Psoas muscle (tissue), 7 donors: ENCODE measurements at regions not wholly inside any gene's neighbourhood (a gene's known extent, or its start where the extent isn't known, plus 50 kb on each side); places are given as distances from the start of the nearest gene placed in this dataset.

Experiments
- ATAC-seq, 4 donors: fragments of 200-7000 bp; cut with Tn5 transposase; one replicate each; pipeline ENCODE4 v1.9.1; 2020; ENCODE audit warnings: moderate library complexity in 3 of 4, mild to moderate bottlenecking in 2 of 4
- DNase-seq, 2 donors: peaks; one replicate each; pipeline ENCODE4 v3.0.0-alpha.2; 2020
- H3K27ac ChIP-seq: fragments of 200-600 bp; one replicate; pipeline ENCODE4 v1.8.0; 2022
- H3K27me3 ChIP-seq, 3 donors: fragments of 200-600 bp in 1 of 3; one replicate each; pipeline versions ENCODE4 v1.6.1 to v1.8.0; 2013 to 2022; ENCODE audit warnings: low read length in 2 of 3, mild to moderate bottlenecking in 2 of 3, moderate library complexity in 1 of 3; ENCODE audit not compliant: insufficient read depth in 3 of 3
- H3K36me3 ChIP-seq, 2 donors: fragments of 200-600 bp in 1 of 2; one replicate each; pipeline versions ENCODE4 v1.6.1 to v1.8.0; 2013 to 2022; ENCODE audit warnings: low read depth in 1 of 2, mild to moderate bottlenecking in 1 of 2, moderate library complexity in 1 of 2; ENCODE audit not compliant: insufficient read depth in 1 of 2
- H3K4me1 ChIP-seq: fragments of 200-600 bp; one replicate; pipeline ENCODE4 v1.8.0; 2022
- H3K4me3 ChIP-seq: fragments of 200-600 bp; one replicate; pipeline ENCODE4 v1.8.0; 2022; ENCODE audit warnings: mild to moderate bottlenecking
- H3K9me3 ChIP-seq: fragments of 200-600 bp; one replicate; pipeline ENCODE4 v1.8.0; 2022
- WGBS, 3 donors: extraction: QIAGEN DNeasy Blood & Tissue Kit; methylation state at CpG; one replicate each; pipeline versions ENCODE4 v1.1.6 to v1.1.7; 2013; 5-methylcytosine and 5-hydroxymethylcytosine counted together
- intact Hi-C, 2 donors: fragments of 100-400 bp; cut with DNase I; formaldehyde crosslinking; loops; one replicate each; pipeline versions ENCODE4 v1.11.0 to v1.14.2; 2022
- TF ChIP-seq, protein P1 (sequence below): fragments of 200-600 bp; IDR thresholded peaks from one replicate; pipeline ENCODE4 v1.8.0; 2022; ENCODE audit warnings: antibody characterized with exemption
- donor health status: healthy with polysubstance abuse.
- donor health status: DM: no; HTN: no; CAD: no; lungs with moderate emphysema.
- donor health status: Bipolar disorder and iron deficiency.
- donor health status: healthy.
- donor health status: DM: yes; HTN: yes; CAD: no.
- donor health status: DM: no; HTN: no; CAD: no.
- donor health status: DM: yes; HTN: yes; CAD: no.

GRCh38 chr13:88144580-88144979, 473.4 kb downstream of the SLITRK5 start:
- no peaks in the 10 kb centered on the region for H3K27me3 ChIP-seq
- H3K36me3 ChIP-seq: no peaks in the 10 kb centered on the region
- 86 to 91% (median 89%) methylated on average over 8 of the region's 8 CpGs for WGBS, 3 donors
- intact Hi-C loops: no loop called here
- H3K4me3 ChIP-seq: no peak overlapping the region
- DNase-seq (no peak), ATAC-seq (no peak)
- no peaks in the 10 kb centered on the region for H3K9me3 ChIP-seq
- TF ChIP-seq, protein P1, sequence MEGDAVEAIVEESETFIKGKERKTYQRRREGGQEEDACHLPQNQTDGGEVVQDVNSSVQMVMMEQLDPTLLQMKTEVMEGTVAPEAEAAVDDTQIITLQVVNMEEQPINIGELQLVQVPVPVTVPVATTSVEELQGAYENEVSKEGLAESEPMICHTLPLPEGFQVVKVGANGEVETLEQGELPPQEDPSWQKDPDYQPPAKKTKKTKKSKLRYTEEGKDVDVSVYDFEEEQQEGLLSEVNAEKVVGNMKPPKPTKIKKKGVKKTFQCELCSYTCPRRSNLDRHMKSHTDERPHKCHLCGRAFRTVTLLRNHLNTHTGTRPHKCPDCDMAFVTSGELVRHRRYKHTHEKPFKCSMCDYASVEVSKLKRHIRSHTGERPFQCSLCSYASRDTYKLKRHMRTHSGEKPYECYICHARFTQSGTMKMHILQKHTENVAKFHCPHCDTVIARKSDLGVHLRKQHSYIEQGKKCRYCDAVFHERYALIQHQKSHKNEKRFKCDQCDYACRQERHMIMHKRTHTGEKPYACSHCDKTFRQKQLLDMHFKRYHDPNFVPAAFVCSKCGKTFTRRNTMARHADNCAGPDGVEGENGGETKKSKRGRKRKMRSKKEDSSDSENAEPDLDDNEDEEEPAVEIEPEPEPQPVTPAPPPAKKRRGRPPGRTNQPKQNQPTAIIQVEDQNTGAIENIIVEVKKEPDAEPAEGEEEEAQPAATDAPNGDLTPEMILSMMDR: no peak
- no peaks in the 10 kb centered on the region for H3K4me1 ChIP-seq
- no peak overlapping the region for H3K27ac ChIP-seq

GRCh38 chr13:88153353-88153752, 482.2 kb downstream of the SLITRK5 start:
- Histone ChIP-seq H3K27ac (no peak overlapping the region), H3K4me1 (no peaks in the 10 kb centered on the region), H3K9me3 (no peaks in the 10 kb centered on the region), H3K4me3 (no peak overlapping the region), H3K27me3 (no peaks in the 10 kb centered on the region), H3K36me3 (no peaks in the 10 kb centered on the region)
- 80 to 88% (median 86%) methylated on average over 8 of the region's 8 CpGs for WGBS, 3 donors
- intact Hi-C loops: no loop called here
- ATAC-seq (no peak), DNase-seq (no peak)
- TF ChIP-seq, protein P1: no peak

DNA sequence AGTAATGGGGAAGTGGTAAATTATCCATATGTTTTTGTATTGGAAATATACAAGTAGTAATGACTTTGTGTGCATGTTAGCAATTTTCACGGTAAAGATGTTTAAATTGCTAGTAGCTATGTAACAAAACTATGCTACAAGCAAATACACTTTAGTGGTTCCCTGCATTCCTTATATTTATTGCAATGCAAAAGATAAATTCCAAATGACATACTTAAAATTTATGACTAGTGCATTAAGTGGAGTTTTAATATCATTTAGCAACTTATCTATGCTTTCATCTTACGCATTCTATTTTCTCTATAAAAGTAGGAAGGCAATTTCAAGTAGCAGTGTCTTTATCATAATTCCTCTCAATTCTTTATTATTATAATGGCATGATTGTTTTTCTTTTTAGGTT, 482.8 kb downstream of the SLITRK5 start:
- DNase-seq (no peak), ATAC-seq (no peak)
- H3K27me3 ChIP-seq: no peaks in the 10 kb centered on the region
- no peaks in the 10 kb centered on the region for H3K4me1 ChIP-seq
- no peak overlapping the region for H3K27ac ChIP-seq
- H3K9me3 ChIP-seq: no peaks in the 10 kb centered on the region
- TF ChIP-seq, protein P1: no peak
- intact Hi-C loops: no loop called here
- H3K4me3 ChIP-seq: no peak overlapping the region
- 92 to 97% (median 94%) methylated on average over 2 of the region's 2 CpGs for WGBS, 3 donors
- no peaks in the 10 kb centered on the region for H3K36me3 ChIP-seq

GRCh38 chr13:88162076-88162702, 491.0 kb downstream of the SLITRK5 start:
- TF ChIP-seq, protein P1: no peak
- Histone ChIP-seq H3K36me3 (no peaks in the 10 kb centered on the region), H3K27me3 (no peaks in the 10 kb centered on the region), H3K4me1 (no peaks in the 10 kb centered on the region), H3K27ac (no peak overlapping the region), H3K4me3 (no peak overlapping the region), H3K9me3 (no peaks in the 10 kb centered on the region)
- DNase-seq: no peak
- intact Hi-C loops: no loop called here
- WGBS, 3 donors: 65 to 71% (median 67%) methylated on average over 2 of the region's 2 CpGs
- ATAC-seq: no peak

DNA sequence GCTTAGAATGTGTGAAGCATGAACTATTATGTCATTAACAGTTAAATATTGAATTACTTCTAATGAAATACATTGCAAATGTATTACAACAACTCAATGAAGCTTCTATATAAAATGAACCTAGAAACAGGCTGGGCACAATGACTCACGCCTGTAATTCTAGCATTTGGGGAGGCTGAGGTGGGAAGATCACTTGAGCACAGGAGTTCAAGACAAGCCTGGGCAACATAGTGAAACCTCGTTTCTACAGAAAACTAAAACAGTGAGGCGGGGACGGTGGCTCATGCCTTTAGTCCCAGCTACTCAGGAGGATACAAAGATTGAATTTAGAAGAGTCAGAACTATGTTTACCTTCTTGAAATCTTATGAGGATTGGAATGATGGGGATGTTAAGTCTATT, 505.1 kb downstream of the SLITRK5 start:
- H3K4me3 ChIP-seq: no peak overlapping the region
- intact Hi-C loops: no loop called here
- no peak for DNase-seq
- H3K36me3 ChIP-seq: no peaks in the 10 kb centered on the region
- no peak for ATAC-seq
- H3K27ac ChIP-seq: no peak overlapping the region
- no peaks in the 10 kb centered on the region for H3K27me3 ChIP-seq
- 85 to 90% (median 89%) methylated on average over 4 of the region's 4 CpGs for WGBS, 3 donors
- no peaks in the 10 kb centered on the region for H3K9me3 ChIP-seq
- TF ChIP-seq, protein P1: no peak
- H3K4me1 ChIP-seq: no peaks in the 10 kb centered on the region
